Hippocampal formation (tissue), 2 donors: ENCODE measurements at regions not wholly inside any gene's neighbourhood (a gene's known extent, or its start where the extent isn't known, plus 50 kb on each side); places are given as distances from the start of the nearest gene placed in this dataset.

ENCODE experiments used
- DNase-seq, 2 donors: peaks; one replicate each; lab custom pipeline; 2025; lab: John Stamatoyannopoulos, UW

- no peak for DNase-seq
These were observed 264.6 kb upstream of the PROX1 start for GRCh38 chr1:213723187-213723586.

- DNase-seq = peak in 1 of 2 donors; percentile 1
These were observed 262.9 kb upstream of the PROX1 start for GRCh38 chr1:213724640-213725536.

GRCh38 chr1:213727853-213728592, 259.8 kb upstream of the PROX1 start:
- DNase-seq = no peak

GRCh38 chr1:213728593-213729536, 258.9 kb upstream of the PROX1 start:
- no peak for DNase-seq

- no peak for DNase-seq
These were observed 254.1 kb upstream of the PROX1 start for GRCh38 chr1:213733705-213734104.

GRCh38 chr1:213737398-213738035, 250.3 kb upstream of the PROX1 start:
- no peak for DNase-seq

GRCh38 chr1:213738658-213739057, 249.1 kb upstream of the PROX1 start:
- DNase-seq = no peak

GRCh38 chr1:213742992-213743391, 244.8 kb upstream of the PROX1 start:
- no peak for DNase-seq

GRCh38 chr1:213744780-213745179, 243.0 kb upstream of the PROX1 start:
- DNase-seq = no peak

- DNase-seq = no peak
These were observed 242.3 kb upstream of the PROX1 start for GRCh38 chr1:213745451-213745850.

GRCh38 chr1:213749558-213749957, 238.2 kb upstream of the PROX1 start:
- DNase-seq = no peak

GRCh38 chr1:213750231-213751063, 237.3 kb upstream of the PROX1 start:
- no peak for DNase-seq

GRCh38 chr1:213751064-213751397, 236.7 kb upstream of the PROX1 start:
- no peak for DNase-seq

GRCh38 chr1:213759359-213760181, 228.2 kb upstream of the PROX1 start:
- DNase-seq = no peak

- no peak for DNase-seq
These were observed 225.8 kb upstream of the PROX1 start for GRCh38 chr1:213761845-213762407.

- DNase-seq = no peak
These were observed 220.1 kb upstream of the PROX1 start for GRCh38 chr1:213767683-213768082.

GRCh38 chr1:213772128-213773063, 215.4 kb upstream of the PROX1 start:
- DNase-seq = no peak

- no peak for DNase-seq
These were observed 213.8 kb upstream of the PROX1 start for GRCh38 chr1:213773975-213774374.
